ENCODE measurements at regions not wholly inside any gene's neighbourhood (a gene's known extent, or its start where the extent isn't known, plus 50 kb on each side); places are given as distances from the start of the nearest gene placed in this dataset.

DNA sequence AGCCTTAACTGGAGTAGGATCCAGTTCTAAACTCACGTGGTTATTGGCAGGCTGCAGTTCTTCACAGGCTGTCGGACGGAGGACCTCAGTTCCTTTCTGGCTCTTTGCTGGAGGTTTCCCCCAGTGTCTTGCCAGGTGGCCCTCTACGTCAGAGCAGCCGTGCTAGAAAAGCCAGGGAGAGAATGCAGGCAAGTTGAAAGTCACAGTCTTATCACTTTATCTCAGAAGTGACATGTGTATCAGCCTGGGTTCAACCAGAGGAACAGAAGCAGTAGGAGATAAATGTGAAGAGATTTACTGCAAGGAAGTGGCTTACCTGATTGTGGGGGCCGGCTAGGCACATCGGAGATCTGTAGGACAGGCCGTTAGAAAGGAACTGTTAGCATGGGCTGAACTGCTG lies 125.3 kb upstream of the BNIP2 start:
- TF ChIP-seq GATA2 (IDR thresholded peaks at IDR 0.05; ENCODE audit: low read depth, low read length): no peak
- TF ChIP-seq GATA3 (IDR thresholded peaks at IDR 0.05; ENCODE audit: low read depth, low read length): no peak
